ENCODE measurements at regions not wholly inside any gene's neighbourhood (a gene's known extent, or its start where the extent isn't known, plus 50 kb on each side); places are given as distances from the start of the nearest gene placed in this dataset.
A peak's percentile ranks its signal among the peaks of the same experiment; 100 is the strongest.

GRCh38 chr18:38406607-38407006 is 841.0 kb upstream of the CELF4 start:
- SMC1A ChIA-PET (ENCODE audit: uncharacterized antibody, unreplicated experiment): no interaction called here
- FAIRE-seq: no peak
- 1% methylated on average over 4 of the region's 4 CpGs for WGBS (ENCODE audit: insufficient coverage, insufficient replicate concordance, low lambda C conversion rate, missing lambda C conversion rate)

GRCh38 chr18:38402509-38402908 is 836.9 kb upstream of the CELF4 start:
- ATAC-seq (no peak), FAIRE-seq (no peak), DNase-seq (ENCODE audit: low read depth, low spot score) (no peak)
- no peaks in the 10 kb centered on the region for H3K27me3 ChIP-seq (replicated peaks in 1 of 2; ENCODE audit: control insufficient read depth in 2 of 2, insufficient read depth in 2 of 2, low read length in 1 of 2)
- no peaks in the 10 kb centered on the region for H3K4me1 ChIP-seq (ENCODE audit: control insufficient read depth, insufficient read depth, low read length)
- TF ChIP-seq CHD1 (IDR thresholded peaks at IDR 0.05; ENCODE audit: low read depth, low read length) (no peak), MTA3 (IDR thresholded peaks at IDR 0.05; ENCODE audit: borderline replicate concordance, low read length) (no peak), MEF2A (IDR thresholded peaks at IDR 0.05; ENCODE audit: insufficient read depth, low read depth, low read length) (no peak), BACH1 (IDR thresholded peaks at IDR 0.05; ENCODE audit: borderline replicate concordance) (no peak), SREBF1 (IDR thresholded peaks at IDR 0.05; ENCODE audit: low read length) (no peak), KLF5 (IDR thresholded peaks at IDR 0.05; ENCODE audit: partially characterized antibody) (no peak), YY1 (IDR thresholded peaks at IDR 0.05; ENCODE audit: low read depth, low read length) (no peak), FOS (IDR thresholded peaks at IDR 0.05; ENCODE audit: borderline replicate concordance, extremely low read depth, insufficient read length) (no peak), USF1 (IDR thresholded peaks at IDR 0.05; ENCODE audit: borderline replicate concordance, extremely low read length, insufficient read depth, low read depth, low read length) (no peak), MEF2B (IDR thresholded peaks at IDR 0.05; ENCODE audit: partially characterized antibody, poor library complexity, severe bottlenecking) (no peak), HSF1 (IDR thresholded peaks at IDR 0.05; ENCODE audit: low read depth, low read length) (no peak)
- in situ Hi-C loops (cut with MboI): no loop called here
- SMC1A ChIA-PET (ENCODE audit: uncharacterized antibody, unreplicated experiment): no interaction called here
- H4K20me1 ChIP-seq (ENCODE audit: control insufficient read depth, insufficient read depth): no peaks in the 10 kb centered on the region
- CTCF ChIA-PET: no interaction called here
- no peak overlapping the region for H2AFZ ChIP-seq (ENCODE audit: control insufficient read depth, low read depth, low read length)
- intact Hi-C loops (cut with micrococcal nuclease; ENCODE audit: unreplicated experiment): no loop called here
- no peak overlapping the region for H3K4me3 ChIP-seq
- H3K9ac ChIP-seq (ENCODE audit: control insufficient read depth, insufficient read depth, low read length): no peak overlapping the region
- POLR2A ChIA-PET: no interaction called here
- no peaks in the 10 kb centered on the region for H3K36me3 ChIP-seq (ENCODE audit: control insufficient read depth in 2 of 2, insufficient read depth in 2 of 2, low read length in 1 of 2)
- WGBS (ENCODE audit: insufficient coverage, insufficient replicate concordance, low lambda C conversion rate, missing lambda C conversion rate): 59% methylated on average over 3 of the region's 3 CpGs
- H3K79me2 ChIP-seq (ENCODE audit: control insufficient read depth, insufficient read depth, low read length): no peaks in the 10 kb centered on the region
- BruUV-seq (replicated peaks): no TSS peak
- no peak overlapping the region for H3K4me2 ChIP-seq (ENCODE audit: control insufficient read depth, insufficient read depth)
- RAD21 ChIA-PET (ENCODE audit: unreplicated experiment): no interaction called here
- no peaks in the 10 kb centered on the region for H3K9me3 ChIP-seq (replicated peaks; ENCODE audit: control insufficient read depth, insufficient read depth, low read length)
- H3K27ac ChIP-seq (ENCODE audit: control insufficient read depth, insufficient read depth): no peak overlapping the region

More at GRCh38 chr18:38406607-38407006, 841.0 kb upstream of the CELF4 start:
- H3K27ac ChIP-seq (ENCODE audit: control insufficient read depth, insufficient read depth): no peak overlapping the region
- H3K79me2 ChIP-seq (ENCODE audit: control insufficient read depth, insufficient read depth, low read length): no peaks in the 10 kb centered on the region
- CTCF ChIA-PET: no interaction called here
- H2AFZ ChIP-seq (ENCODE audit: control insufficient read depth, low read depth, low read length): no peak overlapping the region
- in situ Hi-C loops (cut with MboI): no loop called here
- ATAC-seq (no peak), DNase-seq (ENCODE audit: low read depth, low spot score) (no peak)
- H3K9me3 ChIP-seq (replicated peaks; ENCODE audit: control insufficient read depth, insufficient read depth, low read length): no peaks in the 10 kb centered on the region
- H3K4me3 ChIP-seq: no peak overlapping the region
- no peaks in the 10 kb centered on the region for H3K27me3 ChIP-seq (replicated peaks in 1 of 2; ENCODE audit: control insufficient read depth in 2 of 2, insufficient read depth in 2 of 2, low read length in 1 of 2)
- no peak overlapping the region for H3K4me2 ChIP-seq (ENCODE audit: control insufficient read depth, insufficient read depth)
- intact Hi-C loops (cut with micrococcal nuclease; ENCODE audit: unreplicated experiment): no loop called here
- POLR2A ChIA-PET: no interaction called here
- H3K4me1 ChIP-seq (ENCODE audit: control insufficient read depth, insufficient read depth, low read length): no peaks in the 10 kb centered on the region
- no peaks in the 10 kb centered on the region for H4K20me1 ChIP-seq (ENCODE audit: control insufficient read depth, insufficient read depth)
- H3K9ac ChIP-seq (ENCODE audit: control insufficient read depth, insufficient read depth, low read length): no peak overlapping the region
- RAD21 ChIA-PET (ENCODE audit: unreplicated experiment): no interaction called here
- TF ChIP-seq RUNX3 (IDR thresholded peaks at IDR 0.05; ENCODE audit: low read length): peak; percentile 64
- no peak for TF ChIP-seq ZNF207 (IDR thresholded peaks at IDR 0.05; ENCODE audit: borderline replicate concordance)
- no peaks in the 10 kb centered on the region for H3K36me3 ChIP-seq (ENCODE audit: control insufficient read depth in 2 of 2, insufficient read depth in 2 of 2, low read length in 1 of 2)
- no TSS peak for BruUV-seq (replicated peaks)

Data from GM12878 (cell line).